ENCODE measurements at regions not wholly inside any gene's neighbourhood (a gene's known extent, or its start where the extent isn't known, plus 50 kb on each side); places are given as distances from the start of the nearest gene placed in this dataset.

DNA sequence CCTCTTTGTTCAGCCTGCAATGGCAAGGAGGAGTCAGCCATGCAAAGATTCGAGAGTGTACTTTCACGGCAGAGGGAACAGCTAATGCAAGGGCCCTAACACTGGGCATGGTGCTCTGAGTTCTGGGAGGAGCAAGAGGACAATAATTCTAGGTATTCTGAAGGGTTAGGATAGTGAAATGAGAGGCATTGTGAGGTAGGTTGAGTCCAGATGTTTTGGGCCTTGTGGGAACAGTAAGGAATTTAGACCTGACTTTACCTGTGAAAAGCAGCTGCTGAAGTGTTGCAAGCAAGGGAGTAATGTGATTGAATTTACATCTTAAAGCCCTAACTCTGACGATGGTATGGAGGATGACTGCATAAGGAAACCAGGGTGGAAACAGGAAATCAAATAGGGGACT is 211.6 kb downstream of the CNTN3 start:
- H3K27ac ChIP-seq (ENCODE audit: low read depth in 1 of 2, low read length in 2 of 2), result no peak overlapping the region
- TF ChIP-seq HNF4A (conservative IDR thresholded peaks at IDR 0.05), result no peak
- TF ChIP-seq ATF3 (IDR thresholded peaks at IDR 0.05), result no peak
- TF ChIP-seq TAF1 (conservative IDR thresholded peaks at IDR 0.05), result no peak
- H3K27me3 ChIP-seq (ENCODE audit: control insufficient read depth in 4 of 4, insufficient read depth in 4 of 4, low read length in 3 of 4), result no peaks in the 10 kb centered on the region
- H3K9ac ChIP-seq (ENCODE audit: low read depth in 1 of 2, low read length in 2 of 2), result no peak overlapping the region
- no peak overlapping the region for H3K4me3 ChIP-seq (ENCODE audit: low read depth in 1 of 3, low read length in 3 of 3)
- DNase-seq (ENCODE audit: low spot score), result no peak
- H3K36me3 ChIP-seq (ENCODE audit: control insufficient read depth in 4 of 4, insufficient read depth in 3 of 4, low read depth in 1 of 4, low read length in 3 of 4), result no peaks in the 10 kb centered on the region
- WGBS, result 81% methylated on average over 3 of the region's 3 CpGs
- no peaks in the 10 kb centered on the region for H3K9me3 ChIP-seq (ENCODE audit: control insufficient read depth in 4 of 4, low read length in 3 of 4)
- no peaks in the 10 kb centered on the region for H3K4me1 ChIP-seq (ENCODE audit: control insufficient read depth in 4 of 4, insufficient read depth in 4 of 4, low read length in 3 of 4)

DNA sequence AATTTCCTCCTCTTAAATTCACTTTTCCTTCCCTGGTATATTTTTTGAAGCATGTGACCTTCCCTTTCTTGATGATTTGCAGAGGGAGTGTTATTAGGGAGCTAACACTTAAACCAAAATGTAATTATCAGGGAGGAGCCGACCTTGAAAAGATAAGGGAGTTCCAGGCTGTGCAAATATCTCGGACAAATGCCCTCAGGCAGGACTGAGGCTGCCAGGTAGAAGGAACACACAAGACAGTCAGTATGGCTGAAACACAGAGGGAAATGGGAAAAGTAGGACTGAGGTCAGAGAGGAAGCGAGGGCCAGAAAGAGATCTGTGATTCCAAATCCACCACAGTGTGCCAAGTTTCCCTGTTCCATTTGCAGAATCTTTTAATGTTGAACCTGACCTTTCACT is 221.0 kb downstream of the CNTN3 start:
- Histone ChIP-seq H3K4me1 (ENCODE audit: control insufficient read depth in 4 of 4, insufficient read depth in 4 of 4, low read length in 3 of 4) (no peaks in the 10 kb centered on the region), H3K4me3 (ENCODE audit: low read depth in 1 of 3, low read length in 3 of 3) (no peak overlapping the region), H3K9me3 (ENCODE audit: control insufficient read depth in 4 of 4, low read length in 3 of 4) (peaks cover 0 to 8% (median 3%) of the 10 kb centered on the region in 4 donors), H3K27ac (ENCODE audit: low read depth in 1 of 2, low read length in 2 of 2) (no peak overlapping the region), H3K36me3 (ENCODE audit: control insufficient read depth in 4 of 4, insufficient read depth in 3 of 4, low read depth in 1 of 4, low read length in 3 of 4) (no peaks in the 10 kb centered on the region), H3K27me3 (ENCODE audit: control insufficient read depth in 4 of 4, insufficient read depth in 4 of 4, low read length in 3 of 4) (no peaks in the 10 kb centered on the region), H3K9ac (ENCODE audit: low read depth in 1 of 2, low read length in 2 of 2) (no peak overlapping the region)
- no peak for DNase-seq (ENCODE audit: low spot score)
- no peak for TF ChIP-seq NR2F2 (IDR thresholded peaks at IDR 0.05)
- TF ChIP-seq SP1 (IDR thresholded peaks at IDR 0.05), result no peak
- WGBS, result 36% methylated on average over 3 of the region's 3 CpGs

DNA sequence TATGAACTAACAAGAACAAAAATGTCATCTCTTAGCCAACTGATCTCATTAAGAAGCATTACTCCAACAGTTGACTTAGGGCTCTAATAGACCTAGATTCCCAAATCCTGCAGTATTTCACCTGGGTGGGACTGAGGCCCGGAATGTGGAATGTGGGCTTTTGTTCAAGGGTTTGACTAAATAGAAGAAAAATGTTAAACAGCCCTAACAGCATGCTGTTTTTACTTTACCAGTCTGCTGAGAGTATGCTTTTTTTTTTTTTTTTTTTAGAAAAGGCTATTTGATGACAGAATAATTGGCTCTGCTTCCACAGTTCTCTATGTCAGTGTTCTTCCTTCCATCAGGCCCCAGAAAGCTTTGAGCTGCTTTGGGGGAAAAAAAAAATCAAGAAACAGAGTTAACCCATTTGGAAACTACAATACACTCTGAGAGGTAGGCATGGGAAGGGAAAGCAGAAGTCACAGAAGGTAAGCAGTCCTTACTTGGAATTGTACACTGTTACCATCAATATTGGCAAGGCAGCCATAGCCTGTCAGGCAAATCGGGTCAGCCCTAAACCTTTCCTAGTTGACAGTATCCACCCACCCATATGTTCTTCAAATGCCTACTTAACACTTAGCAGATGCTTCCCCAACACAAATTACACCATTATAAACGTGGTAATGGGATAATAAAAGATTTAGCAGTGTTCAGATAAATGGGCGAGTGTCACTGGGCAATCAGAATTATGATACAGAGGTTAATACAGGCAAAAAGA is 224.2 kb downstream of the CNTN3 start:
- TF ChIP-seq CTCF (IDR thresholded peaks at IDR 0.05; ENCODE audit: low read depth, low read length, missing input control) (no peak), RXRA (IDR thresholded peaks at IDR 0.05) (no peak), TAF1 (conservative IDR thresholded peaks at IDR 0.05) (no peak), ZBTB33 (IDR thresholded peaks at IDR 0.05) (no peak), NR2F2 (IDR thresholded peaks at IDR 0.05) (no peak), EGR1 (IDR thresholded peaks at IDR 0.05; ENCODE audit: low read depth in 2 of 2) (no peak), RAD21 (IDR thresholded peaks at IDR 0.05) (no peak), GABPA (IDR thresholded peaks at IDR 0.05 in 1 of 2, conservative IDR thresholded peaks at IDR 0.05 in 1 of 2) (no peak), ATF3 (IDR thresholded peaks at IDR 0.05) (no peak), HNF4A (conservative IDR thresholded peaks at IDR 0.05) (no peak), JUND (IDR thresholded peaks at IDR 0.05) (no peak), SP1 (IDR thresholded peaks at IDR 0.05) (no peak), FOXA1 (IDR thresholded peaks at IDR 0.05) (no peak)
- TF ChIP-seq, protein P1, sequence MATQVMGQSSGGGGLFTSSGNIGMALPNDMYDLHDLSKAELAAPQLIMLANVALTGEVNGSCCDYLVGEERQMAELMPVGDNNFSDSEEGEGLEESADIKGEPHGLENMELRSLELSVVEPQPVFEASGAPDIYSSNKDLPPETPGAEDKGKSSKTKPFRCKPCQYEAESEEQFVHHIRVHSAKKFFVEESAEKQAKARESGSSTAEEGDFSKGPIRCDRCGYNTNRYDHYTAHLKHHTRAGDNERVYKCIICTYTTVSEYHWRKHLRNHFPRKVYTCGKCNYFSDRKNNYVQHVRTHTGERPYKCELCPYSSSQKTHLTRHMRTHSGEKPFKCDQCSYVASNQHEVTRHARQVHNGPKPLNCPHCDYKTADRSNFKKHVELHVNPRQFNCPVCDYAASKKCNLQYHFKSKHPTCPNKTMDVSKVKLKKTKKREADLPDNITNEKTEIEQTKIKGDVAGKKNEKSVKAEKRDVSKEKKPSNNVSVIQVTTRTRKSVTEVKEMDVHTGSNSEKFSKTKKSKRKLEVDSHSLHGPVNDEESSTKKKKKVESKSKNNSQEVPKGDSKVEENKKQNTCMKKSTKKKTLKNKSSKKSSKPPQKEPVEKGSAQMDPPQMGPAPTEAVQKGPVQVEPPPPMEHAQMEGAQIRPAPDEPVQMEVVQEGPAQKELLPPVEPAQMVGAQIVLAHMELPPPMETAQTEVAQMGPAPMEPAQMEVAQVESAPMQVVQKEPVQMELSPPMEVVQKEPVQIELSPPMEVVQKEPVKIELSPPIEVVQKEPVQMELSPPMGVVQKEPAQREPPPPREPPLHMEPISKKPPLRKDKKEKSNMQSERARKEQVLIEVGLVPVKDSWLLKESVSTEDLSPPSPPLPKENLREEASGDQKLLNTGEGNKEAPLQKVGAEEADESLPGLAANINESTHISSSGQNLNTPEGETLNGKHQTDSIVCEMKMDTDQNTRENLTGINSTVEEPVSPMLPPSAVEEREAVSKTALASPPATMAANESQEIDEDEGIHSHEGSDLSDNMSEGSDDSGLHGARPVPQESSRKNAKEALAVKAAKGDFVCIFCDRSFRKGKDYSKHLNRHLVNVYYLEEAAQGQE (IDR thresholded peaks at IDR 0.05), result no peak
- Histone ChIP-seq H3K27me3 (ENCODE audit: control insufficient read depth in 4 of 4, insufficient read depth in 4 of 4, low read length in 3 of 4) (no peaks in the 10 kb centered on the region), H3K4me1 (ENCODE audit: control insufficient read depth in 4 of 4, insufficient read depth in 4 of 4, low read length in 3 of 4) (no peaks in the 10 kb centered on the region), H3K9me3 (ENCODE audit: control insufficient read depth in 4 of 4, low read length in 3 of 4) (no peaks in the 10 kb centered on the region), H3K27ac (ENCODE audit: low read depth in 1 of 2, low read length in 2 of 2) (no peak overlapping the region), H3K4me3 (ENCODE audit: low read depth in 1 of 3, low read length in 3 of 3) (no peak overlapping the region), H3K36me3 (ENCODE audit: control insufficient read depth in 4 of 4, insufficient read depth in 3 of 4, low read depth in 1 of 4, low read length in 3 of 4) (no peaks in the 10 kb centered on the region), H3K9ac (ENCODE audit: low read depth in 1 of 2, low read length in 2 of 2) (no peak overlapping the region)
- WGBS, result 79% methylated on average over 4 of the region's 4 CpGs
- no peak for DNase-seq (ENCODE audit: low spot score)
